Motor neuron (in vitro differentiated cells): ENCODE measurements at regions not wholly inside any gene's neighbourhood (a gene's known extent, or its start where the extent isn't known, plus 50 kb on each side); places are given as distances from the start of the nearest gene placed in this dataset.
"Not testable (repeated sequence)": the region's sequence is repeated elsewhere in the genome, so short reads cannot be mapped to it uniquely, and the experiment has no call there.

ENCODE experiments used
- ATAC-seq, 8 experiments: fragments of 200-7000 bp; cut with Tn5 transposase; replicated peaks in 6 of 8; 2 replicates each; pipeline ENCODE4 v1.8.0; 2021; ENCODE audit warnings: mild to moderate bottlenecking in 8 of 8, moderate library complexity in 8 of 8
- H3K27ac ChIP-seq, 2 donors: fragments of 250-450 bp; sonication (Bioruptor Pico); 2 replicates each; pipeline ENCODE4 v1.9.0; 2021; ENCODE audit warnings: antibody characterized with exemption in 2 of 2, mild to moderate bottlenecking in 2 of 2, moderate library complexity in 1 of 2
- H3K4me1 ChIP-seq, 2 donors: fragments of 250-450 bp; sonication (Bioruptor Pico); replicated peaks in 1 of 2; 2 replicates each; pipeline ENCODE4 v1.6.1; 2021; ENCODE audit warnings: antibody characterized with exemption in 2 of 2, mild to moderate bottlenecking in 2 of 2, moderate library complexity in 1 of 2
- H3K4me3 ChIP-seq, 5 donors: fragments of 250-450 bp; sonication (Bioruptor Pico); 2 replicates each; pipeline ENCODE4 v1.9.0; 2021; ENCODE audit warnings: antibody characterized with exemption in 5 of 5, mild to moderate bottlenecking in 5 of 5, moderate library complexity in 4 of 5
- WGBS, 10 experiments: fragments of 450-650 bp; shearing (Covaris generic); methylation state at CpG; one replicate each; pipeline ENCODE4 v1.0.0; 2022; 5-methylcytosine and 5-hydroxymethylcytosine counted together
- in situ Hi-C, 9 experiments: fragments of 400-800 bp; cut with MboI; loops; one replicate each; pipeline ENCODE4 v1.15.0; 2021; ENCODE audit warnings: low sequenced_read_pairs in 9 of 9, low pct_unique_long_range_greater_than_20kb in 2 of 9; ENCODE audit not compliant: unreplicated experiment in 9 of 9

- in situ Hi-C loops: no loop called here
- no peak overlapping the region for H3K4me3 ChIP-seq
- peaks cover 0 to 4% of the 10 kb centered on the region in 2 donors for H3K4me1 ChIP-seq
- ATAC-seq: peak in 1 of 8 experiments; percentile 25
- no peak overlapping the region for H3K27ac ChIP-seq
These were observed 293.9 kb downstream of the RPAP3 start for GRCh38 chr12:47411966-47412365.

GRCh38 chr12:47410862-47411261, 295.0 kb downstream of the RPAP3 start:
- H3K4me1 ChIP-seq: peaks cover 0 to 4% of the 10 kb centered on the region in 2 donors
- H3K4me3 ChIP-seq: no peak overlapping the region
- no peak for ATAC-seq
- no peak overlapping the region for H3K27ac ChIP-seq
- WGBS, 10 experiments: 39 to 100% (median 90%) methylated on average over 1 to 3 of the region's 3 CpGs; no CpG with 5 or more reads in 2 of the 10 experiments
- in situ Hi-C loops: no loop called here

GRCh38 chr12:47410383-47410782, 295.4 kb downstream of the RPAP3 start:
- Histone ChIP-seq H3K4me3 (no peak overlapping the region), H3K4me1 (peaks cover 0 to 4% of the 10 kb centered on the region in 2 donors), H3K27ac (no peak overlapping the region)
- peak in 1 of 8 experiments; percentile 64 for ATAC-seq
- in situ Hi-C loops: no loop called here

GRCh38 chr12:47409310-47409987, 296.4 kb downstream of the RPAP3 start:
- Histone ChIP-seq H3K4me1 (no peaks in the 10 kb centered on the region), H3K4me3 (no peak overlapping the region), H3K27ac (no peak overlapping the region)
- 23 to 90% (median 74%) methylated on average over 1 to 4 of the region's 4 CpGs for WGBS, 10 experiments
- in situ Hi-C loops: no loop called here
- ATAC-seq: peak in 1 of 8 experiments; percentile 64

GRCh38 chr12:47408171-47408871, 297.5 kb downstream of the RPAP3 start:
- no peak overlapping the region for H3K27ac ChIP-seq
- no peak overlapping the region for H3K4me3 ChIP-seq
- no peaks in the 10 kb centered on the region for H3K4me1 ChIP-seq
- WGBS, 10 experiments: 44 to 85% (median 75%) methylated on average over 1 to 2 of the region's 2 CpGs; no CpG with 5 or more reads in 3 of the 10 experiments
- ATAC-seq: peak in 1 of 8 experiments; percentile 17
- in situ Hi-C loops: no loop called here

GRCh38 chr12:47407463-47408129, 298.2 kb downstream of the RPAP3 start:
- Histone ChIP-seq H3K4me1 (no peaks in the 10 kb centered on the region), H3K4me3 (no peak overlapping the region), H3K27ac (no peak overlapping the region)
- in situ Hi-C loops: no loop called here
- 21 to 100% (median 72%) methylated on average over 2 to 5 of the region's 5 CpGs for WGBS, 10 experiments
- ATAC-seq: no peak

- Histone ChIP-seq H3K27ac (no peak overlapping the region), H3K4me1 (no peaks in the 10 kb centered on the region), H3K4me3 (no peak overlapping the region)
- 44 to 87% (median 69%) methylated on average over 1 of the region's 1 CpG; no CpG with 5 or more reads in 3 of the 10 experiments for WGBS, 10 experiments
- ATAC-seq: no peak
- in situ Hi-C loops: no loop called here
These were observed 302.1 kb downstream of the RPAP3 start for GRCh38 chr12:47403681-47404080.

- in situ Hi-C loops: not testable (repeated sequence)
- WGBS, 10 experiments: 43 to 83% (median 75%) methylated on average over 1 to 3 of the region's 3 CpGs; no CpG with 5 or more reads in 4 of the 10 experiments
These were observed 304.6 kb downstream of the RPAP3 start for GRCh38 chr12:47401196-47401595.

GRCh38 chr12:47400266-47400665, 305.6 kb downstream of the RPAP3 start:
- H3K4me1 ChIP-seq: no peaks in the 10 kb centered on the region
- H3K27ac ChIP-seq: no peak overlapping the region
- 0 to 83% (median 54%) methylated on average over 1 of the region's 1 CpG; no CpG with 5 or more reads in 1 of the 10 experiments for WGBS, 10 experiments
- in situ Hi-C loops: no loop called here
- ATAC-seq: no peak
- H3K4me3 ChIP-seq: no peak overlapping the region

More at GRCh38 chr12:47401196-47401595, 304.6 kb downstream of the RPAP3 start:
- not testable (repeated sequence) for H3K27ac ChIP-seq, H3K4me3 ChIP-seq, H3K4me1 ChIP-seq, ATAC-seq

- in situ Hi-C loops: loop anchor here in 1 of 9 experiments (25.0 kb wide), 1 partner anchor 360 kb away; no protein-coding TSS in a partner anchor
- Histone ChIP-seq H3K27ac (no peak overlapping the region), H3K4me3 (no peak overlapping the region), H3K4me1 (no peaks in the 10 kb centered on the region)
- 0 to 100% (median 33%) methylated on average over 1 to 2 of the region's 4 CpGs; no CpG with 5 or more reads in 1 of the 10 experiments for WGBS, 10 experiments
- peak in 4 of 8 experiments; percentile 21 to 97 (median 94) for ATAC-seq
These were observed 308.1 kb downstream of the RPAP3 start for GRCh38 chr12:47397664-47398281.

GRCh38 chr12:47396902-47397663, 308.7 kb downstream of the RPAP3 start:
- no peak overlapping the region for H3K27ac ChIP-seq
- ATAC-seq: no peak
- H3K4me1 ChIP-seq: no peaks in the 10 kb centered on the region
- in situ Hi-C loops: loop anchor here in 1 of 9 experiments (25.0 kb wide), 1 partner anchor 360 kb away; no protein-coding TSS in a partner anchor
- WGBS, 10 experiments: 33 to 100% (median 100%) methylated on average over 1 of the region's 1 CpG; no CpG with 5 or more reads in 4 of the 10 experiments
- no peak overlapping the region for H3K4me3 ChIP-seq

GRCh38 chr12:47394070-47394469, 311.8 kb downstream of the RPAP3 start:
- ATAC-seq: no peak
- in situ Hi-C loops: loop anchor here in 1 of 9 experiments (25.0 kb wide), 1 partner anchor 357 kb away; no protein-coding TSS in a partner anchor
- 82 to 100% (median 90%) methylated on average over 1 to 2 of the region's 4 CpGs; no CpG with 5 or more reads in 5 of the 10 experiments for WGBS, 10 experiments
- Histone ChIP-seq H3K4me3 (no peak overlapping the region), H3K4me1 (no peaks in the 10 kb centered on the region), H3K27ac (no peak overlapping the region)
